IMR-90 (cell line): ENCODE measurements at regions not wholly inside any gene's neighbourhood (a gene's known extent, or its start where the extent isn't known, plus 50 kb on each side); places are given as distances from the start of the nearest gene placed in this dataset.

Experiments used
- ATAC-seq: fragments of 200-7000 bp; cut with Tn5 transposase; 2 replicates; pipeline ENCODE4 v1.9.1; 2020; ENCODE audit warnings: low read depth, mild to moderate bottlenecking, moderate library complexity
- BruUV-seq: library from RNA; stranded (reverse); fragments of 400-500 nt; replicated peaks from 2 replicates; lab custom pipeline; 2021; lab: Mats Ljungman, UMichigan
- CTCF ChIA-PET: fragments of 300-600 bp; formaldehyde crosslinking; extraction: SDS; loops from one replicate; lab custom pipeline; 2021; ENCODE audit warnings: antibody characterized with exemption; lab: Yijun Ruan, JAX
- POLR2A ChIA-PET: fragments of 300-600 bp; sonication (Branson Sonifier 250); formaldehyde crosslinking; loops from one replicate; lab custom pipeline; 2022; ENCODE audit warnings: antibody characterized with exemption; ENCODE audit not compliant: unreplicated experiment; lab: Charles Lee
- DNase-seq: peaks from one replicate; pipeline ENCODE4 v3.0.0; 2013
- H2AFZ ChIP-seq: replicated peaks from 2 replicates; pipeline ENCODE3; 2013; ENCODE audit warnings: low read length, mild to moderate bottlenecking; ENCODE audit not compliant: poor library complexity
- H2AK5ac ChIP-seq: 2 replicates; pipeline ENCODE4 v1.6.1; 2013; ENCODE audit warnings: low read depth, low read length, inconsistent platforms
- H2AK9ac ChIP-seq: replicated peaks from 2 replicates; pipeline ENCODE3; 2013; ENCODE audit warnings: mild to moderate bottlenecking, low read depth, low read length, moderate library complexity; ENCODE audit not compliant: poor library complexity
- H2BK120ac ChIP-seq: 2 replicates; pipeline ENCODE4 v1.6.1; 2013; ENCODE audit warnings: low read depth, low read length, inconsistent platforms
- H2BK15ac ChIP-seq: 3 replicates; pipeline ENCODE4 v1.6.1; 2013; ENCODE audit warnings: low read depth, low read length, inconsistent platforms
- H2BK20ac ChIP-seq: 2 replicates; pipeline ENCODE4 v1.6.1; 2013; ENCODE audit warnings: low read depth, mild to moderate bottlenecking, inconsistent platforms, low read length, moderate library complexity
- H2BK5ac ChIP-seq: 2 replicates; pipeline ENCODE4 v1.6.1; 2013; ENCODE audit warnings: mild to moderate bottlenecking, low read depth, low read length, inconsistent platforms; ENCODE audit not compliant: poor library complexity, severe bottlenecking
- H3K14ac ChIP-seq: replicated peaks from 2 replicates; pipeline ENCODE4 v1.6.1; 2013; ENCODE audit warnings: low read depth, low read length, inconsistent platforms
- H3K18ac ChIP-seq: 2 replicates; pipeline ENCODE4 v1.6.1; 2013; ENCODE audit warnings: low read depth, low read length, control low read depth
- H3K23ac ChIP-seq: 2 replicates; pipeline ENCODE4 v1.6.1; 2013; ENCODE audit warnings: low read depth, low read length, inconsistent platforms
- H3K27ac ChIP-seq: 2 replicates; pipeline ENCODE4 v1.5.1; 2013; ENCODE audit warnings: mild to moderate bottlenecking, control low read depth, low read length; ENCODE audit not compliant: insufficient read depth
- H3K27me3 ChIP-seq: 2 replicates; pipeline ENCODE4 v1.6.1; 2013; ENCODE audit warnings: low read length; ENCODE audit not compliant: control insufficient read depth, insufficient read depth
- H3K36me3 ChIP-seq: 2 replicates; pipeline ENCODE4 v1.6.1; 2013; ENCODE audit warnings: low read length, mixed read lengths; ENCODE audit not compliant: control insufficient read depth, insufficient read depth
- H3K4ac ChIP-seq: 2 replicates; pipeline ENCODE4 v1.6.1; 2013; ENCODE audit warnings: low read depth, low read length, inconsistent platforms
- H3K4me1 ChIP-seq: 2 replicates; pipeline ENCODE4 v1.6.1; 2013; ENCODE audit warnings: low read length, mixed read lengths; ENCODE audit not compliant: control insufficient read depth, insufficient read depth
- H3K4me2 ChIP-seq: 2 replicates; pipeline ENCODE4 v1.6.1; 2013; ENCODE audit warnings: low read depth, mild to moderate bottlenecking, control low read depth, low read length, moderate library complexity
- H3K4me3 ChIP-seq: 2 replicates; pipeline ENCODE4 v1.5.1; 2013; ENCODE audit warnings: low read depth, mild to moderate bottlenecking, control low read depth, low read length, moderate library complexity; ENCODE audit not compliant: insufficient read depth
- H3K56ac ChIP-seq: 2 replicates; pipeline ENCODE4 v1.6.1; 2013; ENCODE audit warnings: low read length, inconsistent platforms; ENCODE audit not compliant: insufficient read depth; ENCODE audit errors: extremely low read depth
- H3K79me1 ChIP-seq, 2 experiments: 2 replicates each; pipeline ENCODE4 v1.6.1; 2013; ENCODE audit warnings: low read length in 2 of 2, inconsistent platforms in 1 of 2, low read depth in 1 of 2
- H3K9ac ChIP-seq: 2 replicates; pipeline ENCODE4 v1.6.1; 2013; ENCODE audit warnings: low read depth, low read length, control low read depth
- H3K9me1 ChIP-seq: 2 replicates; pipeline ENCODE4 v1.6.1; 2013; ENCODE audit warnings: low read length, inconsistent platforms; ENCODE audit not compliant: insufficient read depth
- H3K9me3 ChIP-seq: 2 replicates; pipeline ENCODE4 v1.6.1; 2013; ENCODE audit warnings: low read length; ENCODE audit not compliant: control insufficient read depth, insufficient read depth
- H4K20me1 ChIP-seq: 2 replicates; pipeline ENCODE4 v1.6.1; 2013; ENCODE audit warnings: low read length, inconsistent platforms; ENCODE audit not compliant: insufficient read depth
- H4K5ac ChIP-seq: 2 replicates; pipeline ENCODE4 v1.6.1; 2013; ENCODE audit warnings: mild to moderate bottlenecking, low read depth, low read length, control low read depth
- H4K8ac ChIP-seq, 2 experiments: 2 replicates each; pipeline ENCODE4 v1.6.1; 2013; ENCODE audit warnings: low read depth in 2 of 2, low read length in 2 of 2, control low read depth in 1 of 2, inconsistent platforms in 1 of 2
- H4K91ac ChIP-seq: 2 replicates; pipeline ENCODE4 v1.6.1; 2013; ENCODE audit warnings: low read depth, low read length, inconsistent platforms; ENCODE audit not compliant: insufficient read depth
- CEBPB ChIP-seq: IDR thresholded peaks from 2 replicates; pipeline ENCODE4 v1.6.1; 2012; ENCODE audit warnings: low read depth, low read length, improper control_type of control experiment
- CHD1 ChIP-seq: IDR thresholded peaks from 2 replicates; pipeline ENCODE4 v1.6.1; 2012; ENCODE audit warnings: low read depth, low read length, improper control_type of control experiment
- FOS ChIP-seq: fragments of 150-350 bp; IDR thresholded peaks from 2 replicates; pipeline ENCODE4 v1.6.1; 2016; ENCODE audit warnings: low read depth, low read length
- MAFK ChIP-seq: IDR thresholded peaks from 2 replicates; pipeline ENCODE4 v1.6.1; 2012; ENCODE audit warnings: low read depth, low read length, improper control_type of control experiment
- POLR2A ChIP-seq: IDR thresholded peaks from 2 replicates; pipeline ENCODE4 v1.6.1; 2012; ENCODE audit warnings: mild to moderate bottlenecking, low read depth, low read length
- SMC3 ChIP-seq: fragments of 150-350 bp; IDR thresholded peaks from 2 replicates; pipeline ENCODE4 v1.6.1; 2016; ENCODE audit warnings: low read depth, mild to moderate bottlenecking, antibody characterized with exemption, low read length, moderate library complexity
- WGBS, 2 experiments: methylation state at CpG; one replicate each; pipeline versions ENCODE4 v1.1.5 to v1.1.7; 2013; ENCODE audit warnings: missing lambda C conversion rate in 2 of 2; ENCODE audit not compliant: insufficient read length in 1 of 2; ENCODE audit errors: extremely low coverage in 2 of 2; 5-methylcytosine and 5-hydroxymethylcytosine counted together
- dilution Hi-C: fragments of 300-500 bp; cut with HindIII; formaldehyde crosslinking; loops from one replicate; pipeline ENCODE4 v1.14.3; 2018; ENCODE audit warnings: low sequenced_read_pairs; ENCODE audit not compliant: unreplicated experiment
- in situ Hi-C: fragments of 300-500 bp; cut with MboI; formaldehyde crosslinking; loops from 3 replicates; pipeline ENCODE4 v1.14.3; 2019; ENCODE audit warnings: low sequenced_read_pairs, inconsistent platforms, mixed read lengths
- intact Hi-C: fragments of 100-400 bp; cut with micrococcal nuclease; formaldehyde crosslinking; loops from 2 replicates; pipeline ENCODE4 v1.10.0; 2022
- TF ChIP-seq, protein P1 (sequence below): fragments of 150-350 bp; IDR thresholded peaks from 2 replicates; pipeline ENCODE4 v1.6.1; 2016; ENCODE audit warnings: low read depth, mild to moderate bottlenecking, low read length, moderate library complexity, borderline replicate concordance
- TF ChIP-seq, protein P2 (sequence below): fragments of 150-350 bp; IDR thresholded peaks from 2 replicates; pipeline ENCODE4 v1.6.1; 2017; ENCODE audit warnings: mild to moderate bottlenecking, antibody characterized with exemption, low read length, low read depth

- no peaks in the 10 kb centered on the region for H3K4me1 ChIP-seq
- no peaks in the 10 kb centered on the region for H3K9me3 ChIP-seq
- H3K27me3 ChIP-seq = peaks cover 65% of the 10 kb centered on the region
- H4K8ac ChIP-seq = no peak overlapping the region
- in situ Hi-C loops = no loop called here
- no peaks in the 10 kb centered on the region for H4K20me1 ChIP-seq
- no peak overlapping the region for H2BK20ac ChIP-seq
- no peak for ATAC-seq
- H2BK15ac ChIP-seq = no peak overlapping the region
- no peak overlapping the region for H2AK9ac ChIP-seq
- H3K18ac ChIP-seq = no peak overlapping the region
- BruUV-seq = no TSS peak
- intact Hi-C loops = no loop called here
- no peak overlapping the region for H3K14ac ChIP-seq
- no peak overlapping the region for H4K91ac ChIP-seq
- POLR2A ChIA-PET = no interaction called here
- H4K5ac ChIP-seq = no peak overlapping the region
- H3K36me3 ChIP-seq = no peaks in the 10 kb centered on the region
- no peak overlapping the region for H3K4me3 ChIP-seq
- no peak overlapping the region for H3K27ac ChIP-seq
- H3K9ac ChIP-seq = no peak overlapping the region
- CTCF ChIA-PET = no interaction called here
- no peak overlapping the region for H2BK120ac ChIP-seq
- H2AFZ ChIP-seq = no peak overlapping the region
- no peak overlapping the region for H2AK5ac ChIP-seq
- no peak overlapping the region for H3K23ac ChIP-seq
- H3K79me1 ChIP-seq = no peaks in the 10 kb centered on the region
- DNase-seq = no peak
- H3K9me1 ChIP-seq = no peaks in the 10 kb centered on the region
- H3K4ac ChIP-seq = no peak overlapping the region
- no peak overlapping the region for H3K4me2 ChIP-seq
- no peak overlapping the region for H3K56ac ChIP-seq
- WGBS, 2 experiments = 100% methylated on average over 1 of the region's 3 CpGs; no CpG with 5 or more reads in 1 of the 2 experiments
- dilution Hi-C loops = no loop called here
- H2BK5ac ChIP-seq = no peak overlapping the region
- TF ChIP-seq, protein P1, sequence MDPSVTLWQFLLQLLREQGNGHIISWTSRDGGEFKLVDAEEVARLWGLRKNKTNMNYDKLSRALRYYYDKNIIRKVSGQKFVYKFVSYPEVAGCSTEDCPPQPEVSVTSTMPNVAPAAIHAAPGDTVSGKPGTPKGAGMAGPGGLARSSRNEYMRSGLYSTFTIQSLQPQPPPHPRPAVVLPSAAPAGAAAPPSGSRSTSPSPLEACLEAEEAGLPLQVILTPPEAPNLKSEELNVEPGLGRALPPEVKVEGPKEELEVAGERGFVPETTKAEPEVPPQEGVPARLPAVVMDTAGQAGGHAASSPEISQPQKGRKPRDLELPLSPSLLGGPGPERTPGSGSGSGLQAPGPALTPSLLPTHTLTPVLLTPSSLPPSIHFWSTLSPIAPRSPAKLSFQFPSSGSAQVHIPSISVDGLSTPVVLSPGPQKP = no peak
- TF ChIP-seq, protein P2, sequence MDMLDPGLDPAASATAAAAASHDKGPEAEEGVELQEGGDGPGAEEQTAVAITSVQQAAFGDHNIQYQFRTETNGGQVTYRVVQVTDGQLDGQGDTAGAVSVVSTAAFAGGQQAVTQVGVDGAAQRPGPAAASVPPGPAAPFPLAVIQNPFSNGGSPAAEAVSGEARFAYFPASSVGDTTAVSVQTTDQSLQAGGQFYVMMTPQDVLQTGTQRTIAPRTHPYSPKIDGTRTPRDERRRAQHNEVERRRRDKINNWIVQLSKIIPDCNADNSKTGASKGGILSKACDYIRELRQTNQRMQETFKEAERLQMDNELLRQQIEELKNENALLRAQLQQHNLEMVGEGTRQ = no peak
- no peak for TF ChIP-seq MAFK
- TF ChIP-seq CEBPB = no peak
- no peak for TF ChIP-seq SMC3
- TF ChIP-seq POLR2A = no peak
- TF ChIP-seq CHD1 = no peak
- no peak for TF ChIP-seq FOS
Observed at GRCh38 chr11:119531056-119531455, 108.1 kb upstream of the THY1 start.
